ENCODE measurements at regions not wholly inside any gene's neighbourhood (a gene's known extent, or its start where the extent isn't known, plus 50 kb on each side); places are given as distances from the start of the nearest gene placed in this dataset.

- no peak for DNase-seq
These were observed 626.3 kb upstream of the POT1 start for GRCh38 chr7:125555916-125556315.

- DNase-seq, result no peak
These were observed 621.4 kb upstream of the POT1 start for GRCh38 chr7:125551008-125551407.

GRCh38 chr7:125547505-125547904 is 617.9 kb upstream of the POT1 start:
- DNase-seq, result no peak

GRCh38 chr7:125530553-125530952 is 600.9 kb upstream of the POT1 start:
- no peak for DNase-seq

- no peak for DNase-seq
These were observed 599.6 kb upstream of the POT1 start for GRCh38 chr7:125529249-125529648.

GRCh38 chr7:125526958-125527357 is 597.3 kb upstream of the POT1 start:
- DNase-seq, result no peak

- no peak for DNase-seq
These were observed 596.5 kb upstream of the POT1 start for GRCh38 chr7:125526092-125526491.

GRCh38 chr7:125516194-125516593 is 586.6 kb upstream of the POT1 start:
- no peak for DNase-seq

GRCh38 chr7:125512373-125512772 is 582.7 kb upstream of the POT1 start:
- no peak for DNase-seq

- no peak for DNase-seq
These were observed 581.7 kb upstream of the POT1 start for GRCh38 chr7:125511310-125511709.

- no peak for DNase-seq
These were observed 576.7 kb upstream of the POT1 start for GRCh38 chr7:125506331-125506730.

GRCh38 chr7:125504848-125505247 is 575.2 kb upstream of the POT1 start:
- no peak for DNase-seq

GRCh38 chr7:125495997-125496396 is 566.4 kb upstream of the POT1 start:
- DNase-seq, result no peak

GRCh38 chr7:125492521-125492920 is 562.9 kb upstream of the POT1 start:
- no peak for DNase-seq

- no peak for DNase-seq
These were observed 561.5 kb upstream of the POT1 start for GRCh38 chr7:125491137-125491536.

GRCh38 chr7:125490167-125490566 is 560.5 kb upstream of the POT1 start:
- DNase-seq, result no peak

- no peak for DNase-seq
These were observed 555.6 kb upstream of the POT1 start for GRCh38 chr7:125485223-125485622.

GRCh38 chr7:125484755-125485154 is 555.1 kb upstream of the POT1 start:
- DNase-seq, result no peak

GRCh38 chr7:125481323-125481722 is 551.7 kb upstream of the POT1 start:
- DNase-seq, result no peak

GRCh38 chr7:125480762-125481161 is 551.1 kb upstream of the POT1 start:
- DNase-seq, result no peak

- DNase-seq, result no peak
These were observed 539.2 kb upstream of the POT1 start for GRCh38 chr7:125468855-125469174.

- no peak for DNase-seq
These were observed 538.6 kb upstream of the POT1 start for GRCh38 chr7:125467996-125468854.

GRCh38 chr7:125465527-125465926 is 535.9 kb upstream of the POT1 start:
- no peak for DNase-seq

GRCh38 chr7:125462615-125463014 is 533.0 kb upstream of the POT1 start:
- DNase-seq, result no peak

- DNase-seq, result no peak
These were observed 529.4 kb upstream of the POT1 start for GRCh38 chr7:125459038-125459437.
